Glutamatergic neuron (in vitro differentiated cells): ENCODE measurements at regions not wholly inside any gene's neighbourhood (a gene's known extent, or its start where the extent isn't known, plus 50 kb on each side); places are given as distances from the start of the nearest gene placed in this dataset.
"Not testable (repeated sequence)": the region's sequence is repeated elsewhere in the genome, so short reads cannot be mapped to it uniquely, and the experiment has no call there.

Source experiments
- DNase-seq: peaks from one replicate; pipeline ENCODE4 v3.0.0; 2022
- H3K27ac Mint-ChIP-seq: one replicate; pipeline ENCODE4 v1.8.0; 2020; ENCODE audit warnings: mild to moderate bottlenecking, mixed read lengths, inconsistent platforms; ENCODE audit not compliant: unreplicated experiment
- H3K27me3 Mint-ChIP-seq: one replicate; pipeline ENCODE4 v1.8.0; 2020; ENCODE audit warnings: mild to moderate bottlenecking, moderate library complexity, mixed read lengths, inconsistent platforms; ENCODE audit not compliant: unreplicated experiment
- H3K36me3 Mint-ChIP-seq: one replicate; pipeline ENCODE4 v1.8.0; 2020; ENCODE audit warnings: mild to moderate bottlenecking, mixed read lengths, inconsistent platforms; ENCODE audit not compliant: unreplicated experiment
- H3K4me1 Mint-ChIP-seq: one replicate; pipeline ENCODE4 v1.8.0; 2020; ENCODE audit warnings: mild to moderate bottlenecking, low read depth, mixed read lengths, inconsistent platforms; ENCODE audit not compliant: unreplicated experiment
- H3K4me3 Mint-ChIP-seq: one replicate; pipeline ENCODE4 v1.8.0; 2020; ENCODE audit warnings: mild to moderate bottlenecking, mixed read lengths, inconsistent platforms; ENCODE audit not compliant: unreplicated experiment
- H3K9me3 Mint-ChIP-seq: one replicate; pipeline ENCODE4 v1.8.0; 2020; ENCODE audit warnings: mild to moderate bottlenecking, moderate library complexity, mixed read lengths, inconsistent platforms; ENCODE audit not compliant: unreplicated experiment
- CTCF ChIP-seq: fragments of 200-600 bp; sonication (generic); IDR thresholded peaks from one replicate; pipeline ENCODE4 v1.5.0; 2021; ENCODE audit not compliant: partially characterized antibody, unreplicated experiment

- H3K4me3 Mint-ChIP-seq: no peak overlapping the region
- no peaks in the 10 kb centered on the region for H3K27me3 Mint-ChIP-seq
- peak overlapping the region; percentile 62 for H3K27ac Mint-ChIP-seq
- no peak for DNase-seq
- peak; percentile 62 for TF ChIP-seq CTCF
- peaks cover 9% of the 10 kb centered on the region for H3K4me1 Mint-ChIP-seq
- no peaks in the 10 kb centered on the region for H3K9me3 Mint-ChIP-seq
- H3K36me3 Mint-ChIP-seq: no peaks in the 10 kb centered on the region
Measured at GRCh38 chr10:58064714-58065528, 202.8 kb downstream of the IPMK start.

GRCh38 chr10:58063861-58064480 lies 203.7 kb downstream of the IPMK start:
- H3K9me3 Mint-ChIP-seq: no peaks in the 10 kb centered on the region
- H3K4me1 Mint-ChIP-seq: peaks cover 9% of the 10 kb centered on the region
- no peak for TF ChIP-seq CTCF
- H3K4me3 Mint-ChIP-seq: no peak overlapping the region
- H3K36me3 Mint-ChIP-seq: no peaks in the 10 kb centered on the region
- H3K27me3 Mint-ChIP-seq: no peaks in the 10 kb centered on the region
- no peak for DNase-seq
- H3K27ac Mint-ChIP-seq: no peak overlapping the region

- not testable (repeated sequence) for H3K27ac Mint-ChIP-seq, H3K36me3 Mint-ChIP-seq, DNase-seq, H3K4me1 Mint-ChIP-seq, H3K4me3 Mint-ChIP-seq, H3K9me3 Mint-ChIP-seq, H3K27me3 Mint-ChIP-seq
Measured at GRCh38 chr10:58058683-58059082, 209.0 kb downstream of the IPMK start.

- H3K4me3 Mint-ChIP-seq: no peak overlapping the region
- H3K27me3 Mint-ChIP-seq: no peaks in the 10 kb centered on the region
- no peaks in the 10 kb centered on the region for H3K9me3 Mint-ChIP-seq
- H3K4me1 Mint-ChIP-seq: peaks cover 10% of the 10 kb centered on the region
- no peaks in the 10 kb centered on the region for H3K36me3 Mint-ChIP-seq
- no peak overlapping the region for H3K27ac Mint-ChIP-seq
- DNase-seq: no peak
- TF ChIP-seq CTCF: no peak
Measured at GRCh38 chr10:58054881-58055280, 212.8 kb downstream of the IPMK start.

GRCh38 chr10:58052772-58053171 lies 214.9 kb downstream of the IPMK start:
- H3K36me3 Mint-ChIP-seq: no peaks in the 10 kb centered on the region
- no peak for TF ChIP-seq CTCF
- no peak overlapping the region for H3K27ac Mint-ChIP-seq
- peaks cover 17% of the 10 kb centered on the region for H3K4me1 Mint-ChIP-seq
- no peaks in the 10 kb centered on the region for H3K9me3 Mint-ChIP-seq
- no peak overlapping the region for H3K4me3 Mint-ChIP-seq
- peaks cover 4% of the 10 kb centered on the region for H3K27me3 Mint-ChIP-seq
- no peak for DNase-seq
